ENCODE measurements at regions not wholly inside any gene's neighbourhood (a gene's known extent, or its start where the extent isn't known, plus 50 kb on each side); places are given as distances from the start of the nearest gene placed in this dataset.

DNA sequence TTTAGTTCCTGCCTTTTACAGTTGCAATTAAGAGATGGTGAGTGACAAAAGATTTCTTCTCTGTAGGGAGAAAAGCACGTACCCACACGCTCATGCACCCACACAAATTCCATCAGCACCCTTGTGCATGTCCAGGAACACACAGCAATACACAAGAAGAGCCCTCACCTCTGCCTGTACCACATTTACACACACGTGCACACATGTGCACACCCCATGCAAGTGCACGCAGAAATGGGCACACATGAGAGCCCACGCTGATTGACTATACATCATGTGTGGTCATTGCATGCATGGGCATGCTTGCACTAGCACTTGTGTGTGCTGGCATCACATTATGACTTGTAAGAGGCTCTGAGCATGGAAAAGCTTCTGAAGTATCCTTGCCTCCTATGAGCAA, 70.5 kb downstream of the SERPINA3 start:
- TF ChIP-seq, protein P1, sequence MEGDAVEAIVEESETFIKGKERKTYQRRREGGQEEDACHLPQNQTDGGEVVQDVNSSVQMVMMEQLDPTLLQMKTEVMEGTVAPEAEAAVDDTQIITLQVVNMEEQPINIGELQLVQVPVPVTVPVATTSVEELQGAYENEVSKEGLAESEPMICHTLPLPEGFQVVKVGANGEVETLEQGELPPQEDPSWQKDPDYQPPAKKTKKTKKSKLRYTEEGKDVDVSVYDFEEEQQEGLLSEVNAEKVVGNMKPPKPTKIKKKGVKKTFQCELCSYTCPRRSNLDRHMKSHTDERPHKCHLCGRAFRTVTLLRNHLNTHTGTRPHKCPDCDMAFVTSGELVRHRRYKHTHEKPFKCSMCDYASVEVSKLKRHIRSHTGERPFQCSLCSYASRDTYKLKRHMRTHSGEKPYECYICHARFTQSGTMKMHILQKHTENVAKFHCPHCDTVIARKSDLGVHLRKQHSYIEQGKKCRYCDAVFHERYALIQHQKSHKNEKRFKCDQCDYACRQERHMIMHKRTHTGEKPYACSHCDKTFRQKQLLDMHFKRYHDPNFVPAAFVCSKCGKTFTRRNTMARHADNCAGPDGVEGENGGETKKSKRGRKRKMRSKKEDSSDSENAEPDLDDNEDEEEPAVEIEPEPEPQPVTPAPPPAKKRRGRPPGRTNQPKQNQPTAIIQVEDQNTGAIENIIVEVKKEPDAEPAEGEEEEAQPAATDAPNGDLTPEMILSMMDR (IDR thresholded peaks at IDR 0.05; ENCODE audit: low read depth, low read length, missing input control) = no peak
- TF ChIP-seq HNF4A (conservative IDR thresholded peaks at IDR 0.05) (no peak), JUND (IDR thresholded peaks at IDR 0.05) (no peak), YY1 (IDR thresholded peaks at IDR 0.05) (no peak), RAD21 (IDR thresholded peaks at IDR 0.05) (no peak), SP1 (IDR thresholded peaks at IDR 0.05) (no peak), NR2F2 (IDR thresholded peaks at IDR 0.05) (no peak), FOXA1 (IDR thresholded peaks at IDR 0.05) (no peak)
- TF ChIP-seq, protein P2, sequence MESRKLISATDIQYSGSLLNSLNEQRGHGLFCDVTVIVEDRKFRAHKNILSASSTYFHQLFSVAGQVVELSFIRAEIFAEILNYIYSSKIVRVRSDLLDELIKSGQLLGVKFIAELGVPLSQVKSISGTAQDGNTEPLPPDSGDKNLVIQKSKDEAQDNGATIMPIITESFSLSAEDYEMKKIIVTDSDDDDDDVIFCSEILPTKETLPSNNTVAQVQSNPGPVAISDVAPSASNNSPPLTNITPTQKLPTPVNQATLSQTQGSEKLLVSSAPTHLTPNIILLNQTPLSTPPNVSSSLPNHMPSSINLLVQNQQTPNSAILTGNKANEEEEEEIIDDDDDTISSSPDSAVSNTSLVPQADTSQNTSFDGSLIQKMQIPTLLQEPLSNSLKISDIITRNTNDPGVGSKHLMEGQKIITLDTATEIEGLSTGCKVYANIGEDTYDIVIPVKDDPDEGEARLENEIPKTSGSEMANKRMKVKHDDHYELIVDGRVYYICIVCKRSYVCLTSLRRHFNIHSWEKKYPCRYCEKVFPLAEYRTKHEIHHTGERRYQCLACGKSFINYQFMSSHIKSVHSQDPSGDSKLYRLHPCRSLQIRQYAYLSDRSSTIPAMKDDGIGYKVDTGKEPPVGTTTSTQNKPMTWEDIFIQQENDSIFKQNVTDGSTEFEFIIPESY (IDR thresholded peaks at IDR 0.05) = no peak
- TF ChIP-seq, protein P3, sequence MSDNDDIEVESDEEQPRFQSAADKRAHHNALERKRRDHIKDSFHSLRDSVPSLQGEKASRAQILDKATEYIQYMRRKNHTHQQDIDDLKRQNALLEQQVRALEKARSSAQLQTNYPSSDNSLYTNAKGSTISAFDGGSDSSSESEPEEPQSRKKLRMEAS (IDR thresholded peaks at IDR 0.05) = no peak
- TF ChIP-seq, protein P4, sequence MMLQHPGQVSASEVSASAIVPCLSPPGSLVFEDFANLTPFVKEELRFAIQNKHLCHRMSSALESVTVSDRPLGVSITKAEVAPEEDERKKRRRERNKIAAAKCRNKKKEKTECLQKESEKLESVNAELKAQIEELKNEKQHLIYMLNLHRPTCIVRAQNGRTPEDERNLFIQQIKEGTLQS (IDR thresholded peaks at IDR 0.05) = no peak
